ENCODE measurements at regions not wholly inside any gene's neighbourhood (a gene's known extent, or its start where the extent isn't known, plus 50 kb on each side); places are given as distances from the start of the nearest gene placed in this dataset.

- no peak for TF ChIP-seq CTCF (IDR thresholded peaks at IDR 0.05)
- no peak for TF ChIP-seq POLR2AphosphoS5 (IDR thresholded peaks at IDR 0.05)
- TF ChIP-seq POLR2A (IDR thresholded peaks at IDR 0.05) = no peak
Observed at GRCh38 chr5:106435185-106435584, 1235.6 kb downstream of the EFNA5 start.
